GM13977 (cell line): ENCODE measurements at regions not wholly inside any gene's neighbourhood (a gene's known extent, or its start where the extent isn't known, plus 50 kb on each side); places are given as distances from the start of the nearest gene placed in this dataset.

Experiments used
- DNase-seq: peaks from one replicate; pipeline ENCODE4 v3.0.0; 2012; ENCODE audit warnings: low spot score
- in situ Hi-C: fragments of 300-500 bp; cut with MboI; formaldehyde crosslinking; loops from one replicate; pipeline ENCODE4 v1.12.0; 2022; ENCODE audit warnings: low sequenced_read_pairs, low pct_unique_long_range_greater_than_20kb, mixed read lengths, inconsistent platforms; ENCODE audit not compliant: unreplicated experiment
- TF ChIP-seq, protein P1 (sequence below): IDR thresholded peaks from 2 replicates; pipeline ENCODE4 v1.5.1; 2012; ENCODE audit warnings: mild to moderate bottlenecking, control low read depth; ENCODE audit not compliant: insufficient read depth; ENCODE audit errors: extremely low read depth, missing control alignments

DNA sequence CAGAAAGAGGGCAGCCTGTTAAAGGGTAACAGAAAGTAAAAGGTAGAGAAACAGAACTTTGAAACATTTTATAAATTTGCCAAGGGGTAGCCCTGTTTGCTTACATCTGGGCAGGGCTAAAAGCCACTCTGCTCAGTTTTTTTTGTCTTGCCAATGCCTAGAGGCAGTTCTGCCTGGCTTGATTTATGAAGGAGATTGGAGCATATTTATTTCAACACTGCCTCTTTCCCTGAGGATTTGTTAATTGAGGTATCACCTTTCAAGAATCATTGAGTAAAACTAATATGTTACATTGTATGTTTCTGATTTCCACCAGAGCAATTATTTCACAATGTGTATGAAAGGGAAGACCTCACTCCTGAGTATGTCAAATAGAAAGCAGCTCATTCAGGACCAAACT lies 160.8 kb downstream of the GXYLT1 start:
- in situ Hi-C loops = no loop called here
- TF ChIP-seq, protein P1, sequence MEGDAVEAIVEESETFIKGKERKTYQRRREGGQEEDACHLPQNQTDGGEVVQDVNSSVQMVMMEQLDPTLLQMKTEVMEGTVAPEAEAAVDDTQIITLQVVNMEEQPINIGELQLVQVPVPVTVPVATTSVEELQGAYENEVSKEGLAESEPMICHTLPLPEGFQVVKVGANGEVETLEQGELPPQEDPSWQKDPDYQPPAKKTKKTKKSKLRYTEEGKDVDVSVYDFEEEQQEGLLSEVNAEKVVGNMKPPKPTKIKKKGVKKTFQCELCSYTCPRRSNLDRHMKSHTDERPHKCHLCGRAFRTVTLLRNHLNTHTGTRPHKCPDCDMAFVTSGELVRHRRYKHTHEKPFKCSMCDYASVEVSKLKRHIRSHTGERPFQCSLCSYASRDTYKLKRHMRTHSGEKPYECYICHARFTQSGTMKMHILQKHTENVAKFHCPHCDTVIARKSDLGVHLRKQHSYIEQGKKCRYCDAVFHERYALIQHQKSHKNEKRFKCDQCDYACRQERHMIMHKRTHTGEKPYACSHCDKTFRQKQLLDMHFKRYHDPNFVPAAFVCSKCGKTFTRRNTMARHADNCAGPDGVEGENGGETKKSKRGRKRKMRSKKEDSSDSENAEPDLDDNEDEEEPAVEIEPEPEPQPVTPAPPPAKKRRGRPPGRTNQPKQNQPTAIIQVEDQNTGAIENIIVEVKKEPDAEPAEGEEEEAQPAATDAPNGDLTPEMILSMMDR = no peak
- DNase-seq = no peak

DNA sequence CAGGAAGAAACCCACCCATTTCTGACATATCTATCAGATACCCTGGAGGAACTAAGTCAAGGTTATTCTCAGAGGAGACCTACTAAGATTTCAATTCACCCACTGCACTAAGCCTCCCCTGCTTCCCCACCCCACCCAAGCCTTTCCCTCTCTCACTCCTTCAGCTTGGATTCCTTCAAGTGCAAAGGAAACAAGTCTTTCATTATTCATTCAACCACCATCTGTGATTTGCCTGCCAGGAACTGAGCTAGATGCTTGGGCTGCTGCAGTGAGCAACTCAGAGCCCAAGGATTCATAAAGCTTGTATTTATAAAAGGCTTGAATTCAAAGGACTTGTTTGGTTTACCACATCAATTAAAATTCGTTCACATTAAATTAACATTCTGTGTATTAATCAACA lies 161.3 kb downstream of the GXYLT1 start:
- DNase-seq = no peak
- in situ Hi-C loops = no loop called here
- TF ChIP-seq, protein P1 = no peak

DNA sequence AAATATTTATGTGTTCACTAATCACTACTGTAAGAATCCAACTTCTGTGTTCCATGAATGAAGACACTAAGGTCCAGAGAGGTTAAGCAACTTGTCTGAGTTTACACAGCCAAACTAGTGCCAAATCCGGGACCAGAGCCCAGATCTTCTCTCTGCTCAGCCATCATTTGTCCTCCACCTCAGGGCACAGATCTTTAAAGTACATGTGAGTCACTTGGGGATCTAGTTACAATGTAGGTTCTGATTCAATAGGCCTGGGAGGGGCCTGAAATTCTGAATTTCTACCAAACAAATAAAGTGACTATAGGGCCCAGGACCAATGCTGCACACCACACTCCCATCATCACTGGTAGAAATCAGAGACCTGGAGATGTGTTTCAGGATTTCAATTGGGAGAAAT lies 162.9 kb downstream of the GXYLT1 start:
- TF ChIP-seq, protein P1 = no peak
- in situ Hi-C loops = no loop called here
- no peak for DNase-seq

DNA sequence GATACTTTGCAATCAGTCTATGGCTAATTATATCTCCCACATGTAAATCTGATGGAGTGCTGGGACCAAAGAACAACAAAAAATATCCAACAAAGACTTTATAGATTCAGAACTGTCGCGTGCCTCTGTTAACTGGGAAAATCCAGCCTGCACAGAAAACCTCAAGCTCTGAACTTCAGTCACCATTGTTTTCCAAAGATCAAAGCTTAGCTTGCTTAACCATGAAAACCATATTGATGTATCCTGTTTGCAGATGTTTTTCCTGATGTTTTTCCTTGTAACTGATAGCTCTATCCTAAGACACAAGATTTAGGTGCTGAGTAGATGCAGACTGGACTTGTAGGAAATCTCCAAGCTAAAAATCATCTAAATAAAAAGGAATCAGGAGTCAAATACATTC lies 163.7 kb downstream of the GXYLT1 start:
- no peak for DNase-seq
- in situ Hi-C loops = no loop called here
- TF ChIP-seq, protein P1 = no peak

DNA sequence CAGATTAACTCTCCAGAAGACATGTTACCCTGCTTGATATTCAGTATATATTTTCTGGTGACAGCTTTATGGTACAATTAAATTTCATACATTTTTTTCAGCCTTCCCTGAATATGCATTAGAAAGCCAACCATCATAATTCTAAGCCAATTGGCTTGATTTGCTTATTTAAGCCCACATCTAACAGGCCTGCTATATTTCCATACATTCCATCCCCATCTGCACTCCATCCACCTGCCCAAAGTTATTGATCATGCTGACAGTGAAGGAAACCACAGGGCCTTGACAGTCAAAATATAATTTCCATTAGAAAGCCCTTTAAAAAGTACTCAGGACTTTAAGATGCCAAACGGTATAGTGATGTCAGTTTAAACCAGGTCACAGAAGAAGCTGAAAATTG lies 164.3 kb downstream of the GXYLT1 start:
- TF ChIP-seq, protein P1 = no peak
- DNase-seq = no peak
- in situ Hi-C loops = no loop called here

DNA sequence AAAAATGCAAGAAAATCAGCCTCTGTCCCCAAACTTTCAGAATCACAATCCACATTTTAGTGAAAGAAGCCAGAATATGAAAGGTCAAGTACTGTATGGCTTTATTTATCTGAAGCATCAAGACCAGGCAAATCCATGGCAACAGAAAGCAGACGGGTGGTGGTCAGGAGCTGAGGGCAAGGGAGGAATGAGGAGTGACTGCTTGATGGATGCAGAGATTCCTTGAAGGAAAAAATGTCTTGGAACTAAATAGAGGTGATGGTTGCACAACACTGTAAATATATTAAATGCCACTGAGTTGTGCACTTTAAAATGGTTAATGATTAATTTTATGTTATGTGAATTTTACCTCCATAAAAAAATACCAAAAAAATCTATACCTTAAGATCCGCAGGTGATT lies 165.1 kb downstream of the GXYLT1 start:
- in situ Hi-C loops = no loop called here
- TF ChIP-seq, protein P1 = no peak
- no peak for DNase-seq

DNA sequence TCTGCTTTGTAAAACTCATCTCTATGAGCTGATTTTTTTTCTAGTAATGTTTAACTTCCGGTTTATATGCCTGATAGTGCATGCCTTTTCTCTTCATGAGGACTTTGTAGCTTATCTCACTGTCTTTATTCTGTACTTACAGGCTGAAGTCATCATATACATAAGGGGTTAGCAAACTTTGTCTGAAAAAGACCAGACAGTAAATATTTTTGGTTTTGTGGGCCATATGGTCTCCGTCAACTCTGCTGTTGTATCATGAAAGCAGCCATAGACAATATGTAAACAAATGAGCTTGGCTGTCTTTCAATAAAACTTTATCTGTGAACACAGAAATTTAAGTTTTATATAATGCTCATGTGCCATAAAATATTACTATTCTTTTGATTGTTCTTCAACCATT lies 172.1 kb downstream of the GXYLT1 start:
- TF ChIP-seq, protein P1 = no peak
- no peak for DNase-seq
- in situ Hi-C loops = no loop called here
